Neuronal stem cell (in vitro differentiated cells): ENCODE measurements at regions not wholly inside any gene's neighbourhood (a gene's known extent, or its start where the extent isn't known, plus 50 kb on each side); places are given as distances from the start of the nearest gene placed in this dataset.

Experiments used
- DNase-seq: peaks from one replicate; pipeline ENCODE4 v3.0.0-alpha.2; 2013; ENCODE audit warnings: low spot score
- H2AFZ ChIP-seq: one replicate; pipeline ENCODE4 v1.6.1; 2013; ENCODE audit warnings: mild to moderate bottlenecking, low read length, inconsistent platforms
- H2AK5ac ChIP-seq: 2 replicates; pipeline ENCODE4 v1.6.1; 2013; ENCODE audit warnings: low read depth, mild to moderate bottlenecking, inconsistent platforms, low read length, moderate library complexity, mixed read lengths
- H2BK120ac ChIP-seq: 2 replicates; pipeline ENCODE4 v1.6.1; 2013; ENCODE audit warnings: low read depth, mild to moderate bottlenecking, inconsistent platforms, low read length, moderate library complexity, mixed read lengths
- H2BK12ac ChIP-seq: one replicate; pipeline ENCODE4 v1.6.1; 2013; ENCODE audit warnings: low read length, inconsistent platforms
- H2BK15ac ChIP-seq: 2 replicates; pipeline ENCODE4 v1.6.1; 2013; ENCODE audit warnings: mild to moderate bottlenecking, low read length, inconsistent platforms, mixed read lengths
- H2BK5ac ChIP-seq: one replicate; pipeline ENCODE4 v1.6.1; 2013; ENCODE audit warnings: inconsistent platforms, mild to moderate bottlenecking, low read length, moderate library complexity
- H3K14ac ChIP-seq: one replicate; pipeline ENCODE4 v1.6.1; 2013; ENCODE audit warnings: low read length, inconsistent platforms
- H3K18ac ChIP-seq: 2 replicates; pipeline ENCODE4 v1.6.1; 2013; ENCODE audit warnings: low read length, inconsistent platforms
- H3K23ac ChIP-seq: 2 replicates; pipeline ENCODE4 v1.6.1; 2013; ENCODE audit warnings: low read depth, mild to moderate bottlenecking, mixed read lengths, low read length, inconsistent platforms; ENCODE audit not compliant: poor library complexity
- H3K27ac ChIP-seq: replicated peaks from 3 replicates; pipeline ENCODE4 v1.5.1; 2013; ENCODE audit warnings: low read length, inconsistent platforms
- H3K27me3 ChIP-seq, 3 experiments: 2 replicates each; pipeline ENCODE4 v1.6.1; 2013; ENCODE audit warnings: low read length in 3 of 3, mild to moderate bottlenecking in 2 of 3, inconsistent platforms in 1 of 3, low read depth in 1 of 3, mixed read lengths in 1 of 3, moderate library complexity in 1 of 3; ENCODE audit not compliant: control insufficient read depth in 3 of 3, insufficient read depth in 3 of 3
- H3K36me3 ChIP-seq, 2 donors: replicated peaks in 1 of 2; 2 replicates each; pipeline ENCODE4 v1.6.1; 2013; ENCODE audit warnings: low read length in 2 of 2; ENCODE audit not compliant: control insufficient read depth in 2 of 2, insufficient read depth in 2 of 2
- H3K4ac ChIP-seq: 2 replicates; pipeline ENCODE4 v1.6.1; 2013; ENCODE audit warnings: inconsistent platforms, mild to moderate bottlenecking, low read length, moderate library complexity
- H3K4me1 ChIP-seq, 2 donors: 1 replicate in 1 of 2; 2 replicates in 1 of 2; pipeline ENCODE4 v1.6.1; 2013; ENCODE audit warnings: low read length in 2 of 2, low read depth in 1 of 2; ENCODE audit not compliant: control insufficient read depth in 2 of 2, insufficient read depth in 1 of 2
- H3K4me2 ChIP-seq: one replicate; pipeline ENCODE4 v1.6.1; 2013; ENCODE audit warnings: mild to moderate bottlenecking, low read length, inconsistent platforms; ENCODE audit not compliant: insufficient read depth, poor library complexity, severe bottlenecking
- H3K4me3 ChIP-seq, 2 donors: 2 replicates each; pipeline ENCODE4 v1.5.1; 2013; ENCODE audit warnings: low read length in 2 of 2, mild to moderate bottlenecking in 2 of 2, inconsistent platforms in 1 of 2, moderate library complexity in 1 of 2
- H3K79me1 ChIP-seq: one replicate; pipeline ENCODE4 v1.6.1; 2013; ENCODE audit warnings: low read depth, mild to moderate bottlenecking, inconsistent platforms, low read length, moderate library complexity
- H3K9ac ChIP-seq: one replicate; pipeline ENCODE4 v1.6.1; 2013; ENCODE audit warnings: mild to moderate bottlenecking, low read depth, low read length, inconsistent platforms; ENCODE audit not compliant: poor library complexity
- H3K9me3 ChIP-seq, 2 donors: replicated peaks in 1 of 2; 2 replicates each; pipeline versions ENCODE3 to v1.6.1; 2013; ENCODE audit warnings: low read length in 2 of 2, mild to moderate bottlenecking in 2 of 2, inconsistent platforms in 1 of 2, low read depth in 1 of 2, mixed read lengths in 1 of 2, moderate library complexity in 1 of 2; ENCODE audit not compliant: control insufficient read depth in 2 of 2, insufficient read depth in 1 of 2
- H4K8ac ChIP-seq: one replicate; pipeline ENCODE4 v1.6.1; 2013; ENCODE audit warnings: low read depth, mild to moderate bottlenecking, inconsistent platforms, low read length, moderate library complexity
- H4K91ac ChIP-seq: one replicate; pipeline ENCODE4 v1.6.1; 2013; ENCODE audit warnings: low read length, low read depth, mild to moderate bottlenecking, inconsistent platforms; ENCODE audit not compliant: poor library complexity
- WGBS, 2 donors: extraction: QIAGEN DNeasy Blood & Tissue Kit; methylation state at CpG; one replicate each; pipeline ENCODE4 v1.1.7; 2013; ENCODE audit warnings: missing lambda C conversion rate in 2 of 2, mixed read lengths in 1 of 2; ENCODE audit not compliant: insufficient read length in 2 of 2, insufficient replicate concordance in 1 of 2; ENCODE audit errors: extremely low coverage in 2 of 2; 5-methylcytosine and 5-hydroxymethylcytosine counted together

- Histone ChIP-seq H2BK12ac (no peak overlapping the region), H2BK15ac (no peak overlapping the region), H3K27ac (no peak overlapping the region), H3K4me1 (peaks cover 0 to 4% of the 10 kb centered on the region in 2 donors), H3K14ac (no peak overlapping the region), H2AFZ (no peak overlapping the region), H4K91ac (no peak overlapping the region), H3K4ac (no peak overlapping the region), H3K27me3 (no peaks in the 10 kb centered on the region), H3K9ac (no peak overlapping the region), H2AK5ac (no peak overlapping the region), H4K8ac (no peak overlapping the region), H2BK120ac (no peak overlapping the region), H3K4me2 (no peak overlapping the region), H2BK5ac (no peak overlapping the region), H3K9me3 (no peaks in the 10 kb centered on the region), H3K4me3 (no peak overlapping the region), H3K23ac (no peak overlapping the region), H3K79me1 (no peaks in the 10 kb centered on the region), H3K18ac (no peak overlapping the region), H3K36me3 (no peaks in the 10 kb centered on the region)
- DNase-seq, result no peak
- WGBS, 2 donors, result no CpG with 5 or more reads among the region's 3 CpGs
Measured at GRCh38 chr16:8459085-8459733, 131.1 kb downstream of the TMEM114 start.

- Histone ChIP-seq H2BK120ac (no peak overlapping the region), H2BK15ac (no peak overlapping the region), H3K9ac (no peak overlapping the region), H4K91ac (no peak overlapping the region), H3K4me3 (no peak overlapping the region), H3K27ac (no peak overlapping the region), H3K9me3 (no peaks in the 10 kb centered on the region), H3K4ac (no peak overlapping the region), H2BK5ac (no peak overlapping the region), H2AFZ (no peak overlapping the region), H3K79me1 (no peaks in the 10 kb centered on the region), H3K18ac (no peak overlapping the region), H2BK12ac (no peak overlapping the region), H3K4me2 (no peak overlapping the region), H3K4me1 (peaks cover 0 to 4% of the 10 kb centered on the region in 2 donors), H2AK5ac (no peak overlapping the region), H3K27me3 (no peaks in the 10 kb centered on the region), H3K23ac (no peak overlapping the region), H4K8ac (no peak overlapping the region), H3K14ac (no peak overlapping the region), H3K36me3 (no peaks in the 10 kb centered on the region)
- no CpG with 5 or more reads among the region's 5 CpGs for WGBS, 2 donors
- no peak for DNase-seq
Measured at GRCh38 chr16:8458481-8459046, 131.7 kb downstream of the TMEM114 start.

GRCh38 chr16:8453359-8453758 lies 137.0 kb downstream of the TMEM114 start:
- H3K27ac ChIP-seq, result no peak overlapping the region
- no peak overlapping the region for H4K8ac ChIP-seq
- H2AFZ ChIP-seq, result no peak overlapping the region
- H3K4ac ChIP-seq, result no peak overlapping the region
- no peaks in the 10 kb centered on the region for H3K36me3 ChIP-seq
- H3K4me2 ChIP-seq, result no peak overlapping the region
- H3K23ac ChIP-seq, result no peak overlapping the region
- peaks cover 0 to 3% (median 0%) of the 10 kb centered on the region in 3 experiments for H3K27me3 ChIP-seq
- no peak for DNase-seq
- H2AK5ac ChIP-seq, result no peak overlapping the region
- no CpG with 5 or more reads among the region's 4 CpGs for WGBS, 2 donors
- H2BK15ac ChIP-seq, result no peak overlapping the region
- H4K91ac ChIP-seq, result no peak overlapping the region
- H3K14ac ChIP-seq, result no peak overlapping the region
- no peak overlapping the region for H3K4me3 ChIP-seq
- no peak overlapping the region for H2BK120ac ChIP-seq
- H3K9ac ChIP-seq, result no peak overlapping the region
- H3K18ac ChIP-seq, result no peak overlapping the region
- H3K9me3 ChIP-seq, result no peaks in the 10 kb centered on the region
- H2BK5ac ChIP-seq, result no peak overlapping the region
- H3K4me1 ChIP-seq, result peaks cover 0 to 4% of the 10 kb centered on the region in 2 donors
- H3K79me1 ChIP-seq, result no peaks in the 10 kb centered on the region
- H2BK12ac ChIP-seq, result no peak overlapping the region

- Histone ChIP-seq H3K27ac (no peak overlapping the region), H3K18ac (no peak overlapping the region), H2AFZ (no peak overlapping the region), H2BK15ac (no peak overlapping the region), H3K4me2 (no peak overlapping the region), H2BK12ac (no peak overlapping the region), H3K36me3 (no peaks in the 10 kb centered on the region), H3K27me3 (peaks cover 0 to 3% (median 0%) of the 10 kb centered on the region in 3 experiments), H3K14ac (no peak overlapping the region), H2BK120ac (no peak overlapping the region), H4K91ac (no peak overlapping the region), H3K9me3 (no peaks in the 10 kb centered on the region), H3K23ac (no peak overlapping the region), H3K9ac (no peak overlapping the region), H3K79me1 (no peaks in the 10 kb centered on the region), H3K4me3 (no peak overlapping the region), H2BK5ac (no peak overlapping the region), H3K4ac (no peak overlapping the region), H4K8ac (no peak overlapping the region), H3K4me1 (peaks cover 0 to 2% of the 10 kb centered on the region in 2 donors), H2AK5ac (no peak overlapping the region)
- no peak for DNase-seq
- WGBS, 2 donors, result no CpG with 5 or more reads among the region's 3 CpGs
Measured at GRCh38 chr16:8452941-8453340, 137.4 kb downstream of the TMEM114 start.
